Coronary artery (tissue), 2 donors: ENCODE measurements at regions not wholly inside any gene's neighbourhood (a gene's known extent, or its start where the extent isn't known, plus 50 kb on each side); places are given as distances from the start of the nearest gene placed in this dataset.
"Not testable (repeated sequence)": the region's sequence is repeated elsewhere in the genome, so short reads cannot be mapped to it uniquely, and the experiment has no call there.

Experiments
- DNase-seq: peaks from one replicate; pipeline ENCODE4 v3.0.0-alpha.2; 2017; ENCODE audit warnings: low spot score
- H3K27ac ChIP-seq, 2 donors: fragments of 200-600 bp; sonication (generic); one replicate each; pipeline ENCODE4 v1.5.1; 2016 to 2019
- H3K4me3 ChIP-seq: fragments of 200-600 bp; sonication (generic); 2 replicates; pipeline ENCODE4 v1.5.1; 2016; ENCODE audit warnings: mild to moderate bottlenecking, moderate library complexity
- CTCF ChIP-seq: fragments of 200-600 bp; sonication (generic); IDR thresholded peaks from one replicate; pipeline ENCODE4 v1.5.1; 2019; ENCODE audit warnings: antibody characterized with exemption

GRCh38 chr4:58303456-58303855 is 1193.3 kb upstream of the IGFBP7 start:
- DNase-seq = no peak
- TF ChIP-seq CTCF = no peak
- Histone ChIP-seq H3K4me3 (no peak overlapping the region), H3K27ac (no peak overlapping the region)

DNA sequence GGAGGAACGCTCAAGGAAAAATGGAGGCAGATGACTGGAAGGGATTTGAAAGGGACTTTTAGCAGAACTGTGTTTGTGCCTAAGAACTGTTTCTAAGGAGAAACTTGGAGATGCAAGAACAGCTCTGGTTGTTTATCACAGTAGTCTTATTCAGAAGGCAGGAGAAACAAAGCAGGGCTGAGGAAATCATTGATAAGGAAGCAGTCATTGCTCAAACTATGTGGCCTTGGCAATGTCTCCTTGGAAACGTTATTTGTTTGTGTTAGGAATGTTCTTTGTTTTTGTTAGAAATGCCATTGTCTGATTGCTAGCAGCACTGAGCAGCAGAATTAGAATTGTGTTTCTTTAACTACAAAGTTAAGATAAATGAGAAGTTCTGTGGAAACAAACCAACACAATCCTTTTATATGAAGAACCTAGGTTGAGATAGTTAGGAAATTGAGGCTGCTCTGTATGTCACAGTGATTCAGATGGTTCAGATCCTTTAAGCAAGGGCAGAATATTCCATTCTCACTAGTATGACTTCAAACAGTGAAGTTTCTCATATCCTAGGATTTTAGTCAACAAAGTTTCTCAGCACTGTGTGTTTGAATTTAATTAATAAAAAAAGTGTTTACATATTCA is 1191.3 kb upstream of the IGFBP7 start:
- peak overlapping the region in 1 of 2 donors; percentile 32 for H3K27ac ChIP-seq
- TF ChIP-seq CTCF = no peak
- no peak for DNase-seq
- no peak overlapping the region for H3K4me3 ChIP-seq

GRCh38 chr4:58286335-58286734 is 1176.2 kb upstream of the IGFBP7 start:
- no peak for TF ChIP-seq CTCF
- no peak for DNase-seq
- no peak overlapping the region for H3K27ac ChIP-seq
- no peak overlapping the region for H3K4me3 ChIP-seq

- H3K4me3 ChIP-seq, H3K27ac ChIP-seq, DNase-seq: not testable (repeated sequence)
Measured at GRCh38 chr4:58280928-58281327, 1170.7 kb upstream of the IGFBP7 start.

- Histone ChIP-seq H3K27ac (no peak overlapping the region), H3K4me3 (no peak overlapping the region)
- TF ChIP-seq CTCF = no peak
- no peak for DNase-seq
Measured at GRCh38 chr4:58275856-58276255, 1165.7 kb upstream of the IGFBP7 start.

DNA sequence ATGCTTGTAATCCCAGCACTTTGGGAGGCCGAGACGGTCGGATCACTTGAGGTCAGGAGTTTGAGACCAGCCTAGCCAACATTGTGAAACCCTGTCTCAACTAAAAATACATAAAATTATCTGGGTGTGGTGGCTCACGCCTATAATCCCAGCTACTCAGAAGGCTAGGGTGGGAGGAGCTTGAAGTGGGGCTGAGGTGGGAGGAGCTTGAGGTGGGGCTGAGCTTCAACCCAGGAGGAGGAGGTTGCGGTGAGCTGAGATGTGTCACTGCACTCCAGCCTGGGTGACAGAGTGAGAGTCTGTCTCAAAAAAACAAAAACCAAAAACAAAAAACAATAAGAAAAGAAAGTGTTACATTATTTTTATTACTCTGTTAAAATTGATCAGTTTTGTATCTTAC is 1164.4 kb upstream of the IGFBP7 start:
- no peak for TF ChIP-seq CTCF
- no peak overlapping the region for H3K4me3 ChIP-seq

GRCh38 chr4:58272311-58272710 is 1162.1 kb upstream of the IGFBP7 start:
- no peak for TF ChIP-seq CTCF
- Histone ChIP-seq H3K4me3 (no peak overlapping the region), H3K27ac (no peak overlapping the region)
- DNase-seq = no peak

More for the DNA sequence above, 1164.4 kb upstream of the IGFBP7 start:
- no peak for DNase-seq
- H3K27ac ChIP-seq = no peak overlapping the region

DNA sequence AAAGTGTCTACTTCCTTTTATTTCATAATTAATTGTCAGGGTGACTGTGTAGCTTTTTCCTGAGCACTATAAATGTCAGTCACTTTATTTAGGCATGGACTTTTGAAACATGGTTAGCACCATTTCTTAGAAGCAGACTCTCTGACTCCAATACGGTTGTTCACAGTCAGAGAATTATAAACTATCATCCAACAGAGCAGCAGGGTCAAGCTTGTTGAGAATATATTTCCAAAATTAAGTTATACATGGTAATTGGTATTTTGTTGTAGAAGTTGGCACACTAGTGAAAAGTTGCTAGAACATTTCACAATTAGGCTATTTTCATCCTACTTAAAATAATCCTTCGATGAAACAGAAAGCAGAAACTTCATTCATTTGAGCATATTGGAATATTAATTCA is 1155.5 kb upstream of the IGFBP7 start:
- no peak for DNase-seq
- Histone ChIP-seq H3K27ac (no peak overlapping the region), H3K4me3 (no peak overlapping the region)
- TF ChIP-seq CTCF = no peak
